ENCODE measurements at regions not wholly inside any gene's neighbourhood (a gene's known extent, or its start where the extent isn't known, plus 50 kb on each side); places are given as distances from the start of the nearest gene placed in this dataset.
"Not testable (repeated sequence)": the region's sequence is repeated elsewhere in the genome, so short reads cannot be mapped to it uniquely, and the experiment has no call there.

- DNase-seq: no peak
- intact Hi-C loops (cut with DNase I): no loop called here
- no peak overlapping the region for H3K27ac ChIP-seq
- no peak for ATAC-seq
- H3K27me3 ChIP-seq: no peaks in the 10 kb centered on the region
- H3K4me3 ChIP-seq: no peak overlapping the region
- H3K9me3 ChIP-seq: no peaks in the 10 kb centered on the region
- 26 to 43% methylated on average over 19 of the region's 19 CpGs for WGBS, 2 donors
- TF ChIP-seq CTCF (IDR thresholded peaks at IDR 0.05): no peak
- no peak for TF ChIP-seq POLR2A (IDR thresholded peaks at IDR 0.05)
- H3K36me3 ChIP-seq (replicated peaks in 1 of 2; ENCODE audit: insufficient read depth in 1 of 2, low read depth in 2 of 2): no peaks in the 10 kb centered on the region
- H3K4me1 ChIP-seq: no peaks in the 10 kb centered on the region
These were observed 214.7 kb downstream of the IRX2 start for GRCh38 chr5:2536632-2537377.

- H3K9me3 ChIP-seq: no peaks in the 10 kb centered on the region
- H3K4me3 ChIP-seq: no peak overlapping the region
- DNase-seq: no peak
- H3K4me1 ChIP-seq: no peaks in the 10 kb centered on the region
- H3K36me3 ChIP-seq (replicated peaks in 1 of 2; ENCODE audit: insufficient read depth in 1 of 2, low read depth in 2 of 2): no peaks in the 10 kb centered on the region
- intact Hi-C loops (cut with DNase I): no loop called here
- no peak for TF ChIP-seq POLR2A (IDR thresholded peaks at IDR 0.05)
- no peak for TF ChIP-seq CTCF (IDR thresholded peaks at IDR 0.05)
- ATAC-seq: no peak
- no peaks in the 10 kb centered on the region for H3K27me3 ChIP-seq
- WGBS, 2 donors: 79 to 83% methylated on average over 3 of the region's 3 CpGs
- no peak overlapping the region for H3K27ac ChIP-seq
These were observed 216.5 kb downstream of the IRX2 start for GRCh38 chr5:2534970-2535369.

GRCh38 chr5:2534251-2534650 lies 217.2 kb downstream of the IRX2 start:
- Histone ChIP-seq H3K27me3 (no peaks in the 10 kb centered on the region), H3K36me3 (replicated peaks in 1 of 2; ENCODE audit: insufficient read depth in 1 of 2, low read depth in 2 of 2) (no peaks in the 10 kb centered on the region), H3K27ac (no peak overlapping the region), H3K4me3 (no peak overlapping the region), H3K9me3 (no peaks in the 10 kb centered on the region), H3K4me1 (no peaks in the 10 kb centered on the region)
- no peak for TF ChIP-seq POLR2A (IDR thresholded peaks at IDR 0.05)
- TF ChIP-seq CTCF (IDR thresholded peaks at IDR 0.05): no peak
- 50 to 60% methylated on average over 2 to 3 of the region's 3 CpGs for WGBS, 2 donors
- no peak for ATAC-seq
- intact Hi-C loops (cut with DNase I): no loop called here
- DNase-seq: no peak

- intact Hi-C loops (cut with DNase I); H3K4me3 ChIP-seq; H3K9me3 ChIP-seq; H3K27me3 ChIP-seq; ATAC-seq; H3K27ac ChIP-seq; H3K4me1 ChIP-seq; H3K36me3 ChIP-seq (replicated peaks in 1 of 2; ENCODE audit: insufficient read depth in 1 of 2, low read depth in 2 of 2); DNase-seq: not testable (repeated sequence)
- WGBS, 2 donors: 50 to 92% methylated on average over 2 of the region's 2 CpGs
These were observed 217.6 kb downstream of the IRX2 start for GRCh38 chr5:2533848-2534247.

- H3K4me3 ChIP-seq: no peak overlapping the region
- no peak for ATAC-seq
- no peaks in the 10 kb centered on the region for H3K36me3 ChIP-seq (replicated peaks in 1 of 2; ENCODE audit: insufficient read depth in 1 of 2, low read depth in 2 of 2)
- intact Hi-C loops (cut with DNase I): no loop called here
- 48 to 83% methylated on average over 3 to 5 of the region's 5 CpGs for WGBS, 2 donors
- TF ChIP-seq POLR2A (IDR thresholded peaks at IDR 0.05): no peak
- no peak for TF ChIP-seq CTCF (IDR thresholded peaks at IDR 0.05)
- no peaks in the 10 kb centered on the region for H3K4me1 ChIP-seq
- no peak for DNase-seq
- H3K27me3 ChIP-seq: no peaks in the 10 kb centered on the region
- no peak overlapping the region for H3K27ac ChIP-seq
- no peaks in the 10 kb centered on the region for H3K9me3 ChIP-seq
These were observed 218.7 kb downstream of the IRX2 start for GRCh38 chr5:2532809-2533208.

All from body of pancreas (tissue), 4 donors.